Kidney glomerular epithelial cell (primary cell): ENCODE measurements at regions not wholly inside any gene's neighbourhood (a gene's known extent, or its start where the extent isn't known, plus 50 kb on each side); places are given as distances from the start of the nearest gene placed in this dataset.

Experiments used
- DNase-seq: peaks from one replicate; lab custom pipeline; 2025; lab: John Stamatoyannopoulos, UW

GRCh38 chr21:26412885-26413284 lies 160.2 kb downstream of the CYYR1 start:
- DNase-seq: no peak

GRCh38 chr21:26409735-26410134 lies 163.4 kb downstream of the CYYR1 start:
- DNase-seq: no peak

GRCh38 chr21:26408511-26408910 lies 164.6 kb downstream of the CYYR1 start:
- DNase-seq: no peak

GRCh38 chr21:26406526-26406925 lies 166.6 kb downstream of the CYYR1 start:
- DNase-seq: no peak

GRCh38 chr21:26405735-26406361 lies 167.2 kb downstream of the CYYR1 start:
- DNase-seq: peak; percentile 46

GRCh38 chr21:26405071-26405470 lies 168.0 kb downstream of the CYYR1 start:
- no peak for DNase-seq

- DNase-seq: no peak
Measured at GRCh38 chr21:26404288-26404687, 168.8 kb downstream of the CYYR1 start.

GRCh38 chr21:26403321-26403720 lies 169.8 kb downstream of the CYYR1 start:
- DNase-seq: no peak

GRCh38 chr21:26397545-26397944 lies 175.5 kb downstream of the CYYR1 start:
- DNase-seq: no peak

GRCh38 chr21:26394341-26394740 lies 178.7 kb downstream of the CYYR1 start:
- DNase-seq: no peak

GRCh38 chr21:26391166-26391565 lies 181.9 kb downstream of the CYYR1 start:
- peak; percentile 49 for DNase-seq

GRCh38 chr21:26389971-26390641 lies 183.0 kb downstream of the CYYR1 start:
- peak; percentile 91 for DNase-seq

- DNase-seq: peak; percentile 78
Measured at GRCh38 chr21:26388731-26389231, 184.3 kb downstream of the CYYR1 start.

- no peak for DNase-seq
Measured at GRCh38 chr21:26385721-26386120, 187.4 kb downstream of the CYYR1 start.

GRCh38 chr21:26379561-26379960 lies 193.5 kb downstream of the CYYR1 start:
- no peak for DNase-seq

GRCh38 chr21:26377111-26377694 lies 195.9 kb downstream of the CYYR1 start:
- DNase-seq: no peak

- no peak for DNase-seq
Measured at GRCh38 chr21:26374817-26375216, 198.3 kb downstream of the CYYR1 start.

- no peak for DNase-seq
Measured at GRCh38 chr21:26368591-26369320, 198.2 kb upstream of the APP start.

- DNase-seq: no peak
Measured at GRCh38 chr21:26366781-26367180, 196.2 kb upstream of the APP start.

- DNase-seq: peak; percentile 21
Measured at GRCh38 chr21:26365849-26366248, 195.3 kb upstream of the APP start.

- no peak for DNase-seq
Measured at GRCh38 chr21:26351661-26352060, 181.1 kb upstream of the APP start.

- no peak for DNase-seq
Measured at GRCh38 chr21:26332867-26333266, 162.3 kb upstream of the APP start.
